ENCODE measurements at regions not wholly inside any gene's neighbourhood (a gene's known extent, or its start where the extent isn't known, plus 50 kb on each side); places are given as distances from the start of the nearest gene placed in this dataset.
A peak's percentile ranks its signal among the peaks of the same experiment; 100 is the strongest.

DNA sequence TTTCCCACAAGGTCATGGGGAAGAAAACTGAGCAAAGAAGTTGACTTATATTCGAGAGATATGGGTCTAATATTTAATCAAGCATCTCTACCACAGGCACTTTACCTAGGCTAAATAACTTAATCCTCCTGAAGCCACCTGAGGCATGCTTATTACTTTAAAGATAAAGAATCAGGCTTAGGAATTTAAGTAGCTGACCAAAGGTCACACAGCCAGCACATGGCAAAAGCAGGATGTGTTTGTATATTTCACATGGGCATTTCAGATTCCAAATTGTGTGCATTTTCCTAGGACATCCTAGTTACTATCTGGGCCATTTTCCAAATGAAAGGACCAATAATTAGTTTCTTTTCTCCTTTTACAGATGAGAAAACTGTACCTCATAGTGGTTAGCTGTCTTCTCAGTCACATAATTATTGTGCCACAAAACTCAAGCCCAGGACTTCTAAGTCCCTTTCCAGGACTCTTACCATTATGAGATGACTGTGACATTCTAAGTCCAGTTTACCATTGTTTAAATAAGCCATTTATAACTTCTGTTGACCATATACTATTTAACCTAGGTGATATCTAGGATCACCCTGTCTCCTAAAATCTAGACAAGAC is 112.1 kb upstream of the ZC3H12C start:
- Mint-ChIP-seq H3K4me1 (ENCODE audit: low read depth) (peaks cover 2% of the 10 kb centered on the region), H3K9me3 (no peaks in the 10 kb centered on the region), H3K36me3 (ENCODE audit: insufficient read depth) (no peaks in the 10 kb centered on the region), H3K4me3 (no peak overlapping the region), H3K27me3 (ENCODE audit: low read depth) (peaks cover 18% of the 10 kb centered on the region)
- DNase-seq (no peak), ATAC-seq (no peak)

DNA sequence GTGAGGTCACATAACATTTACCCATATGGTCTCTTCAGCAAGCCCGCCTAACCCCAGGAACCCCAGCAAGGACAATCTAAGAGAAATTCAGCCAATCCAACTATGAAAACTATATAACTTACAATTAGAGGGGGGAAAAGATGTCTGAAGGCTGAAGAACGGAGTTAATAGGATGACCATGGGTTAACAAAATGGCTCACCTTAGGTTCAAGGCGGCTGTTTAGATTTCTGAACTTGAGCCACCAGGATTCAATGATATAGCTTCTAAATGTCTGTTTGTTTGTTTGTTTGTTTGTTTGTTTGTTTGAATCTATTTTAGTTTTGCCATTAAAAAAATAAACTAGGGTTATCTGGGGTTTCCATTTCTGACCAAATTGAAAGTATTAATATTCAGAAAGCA is 109.8 kb upstream of the ZC3H12C start:
- no peaks in the 10 kb centered on the region for H3K36me3 Mint-ChIP-seq (ENCODE audit: insufficient read depth)
- no peak for ATAC-seq
- no peak for DNase-seq

DNA sequence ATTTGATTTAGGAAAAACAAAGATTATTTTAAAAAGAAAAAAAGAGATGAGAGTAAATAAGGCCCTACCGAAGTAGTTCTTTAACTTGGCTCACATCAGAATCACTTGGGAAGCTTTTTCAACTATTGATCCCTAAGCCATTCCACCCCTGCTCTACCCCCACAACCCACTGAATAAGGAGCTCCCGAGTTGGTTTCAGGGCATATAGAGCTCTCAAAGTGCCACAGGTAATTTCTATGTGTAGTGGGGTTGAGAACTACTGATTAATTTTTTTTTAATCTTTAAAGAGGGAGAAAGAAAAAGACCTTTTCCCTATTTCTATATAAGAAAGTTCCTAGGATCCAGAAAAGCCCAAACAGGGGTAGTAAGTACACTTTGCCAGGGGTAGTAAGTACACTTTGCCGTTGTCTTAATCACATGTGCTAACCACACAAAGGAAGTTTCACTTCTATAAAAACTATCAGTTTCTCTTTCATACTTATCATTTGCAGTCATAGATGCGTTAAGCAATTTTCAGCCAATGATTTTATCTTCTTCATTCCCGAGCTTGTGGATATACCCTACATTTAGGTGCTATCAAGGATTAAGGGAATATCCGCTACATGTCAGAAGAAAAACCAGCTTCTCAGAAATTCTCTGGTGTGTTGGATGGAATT is 108.4 kb upstream of the ZC3H12C start:
- peak; percentile 48 to 63 for ATAC-seq

More for the DNA sequence above, 109.8 kb upstream of the ZC3H12C start:
- Mint-ChIP-seq H3K9me3 (no peaks in the 10 kb centered on the region), H3K27me3 (ENCODE audit: low read depth) (peaks cover 18% of the 10 kb centered on the region), H3K4me1 (ENCODE audit: low read depth) (peaks cover 2% of the 10 kb centered on the region), H3K4me3 (no peak overlapping the region)

DNA sequence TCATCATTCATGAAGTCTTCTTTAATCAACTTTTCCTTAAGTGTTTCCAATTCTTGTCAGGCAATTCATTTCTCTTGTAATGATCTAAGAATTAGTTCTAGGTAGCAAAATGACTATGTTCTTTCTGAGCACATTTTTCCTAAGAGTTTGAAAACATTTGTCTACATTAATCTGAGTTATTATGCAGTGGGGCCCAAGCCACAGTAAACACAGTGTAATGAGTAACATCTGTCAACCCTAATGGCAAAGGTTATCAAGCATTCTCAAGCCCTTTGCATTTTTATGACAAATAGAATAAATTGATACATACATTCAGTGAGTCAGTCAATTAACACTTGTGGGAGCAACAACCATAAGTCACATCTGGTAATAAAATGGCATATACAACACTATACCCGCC is 106.7 kb upstream of the ZC3H12C start:
- H3K27me3 Mint-ChIP-seq (ENCODE audit: low read depth), result peaks cover 7% of the 10 kb centered on the region
- H3K36me3 Mint-ChIP-seq (ENCODE audit: insufficient read depth), result no peaks in the 10 kb centered on the region
- peaks cover 2% of the 10 kb centered on the region for H3K4me1 Mint-ChIP-seq (ENCODE audit: low read depth)
- H3K4me3 Mint-ChIP-seq, result no peak overlapping the region
- DNase-seq (no peak), ATAC-seq (peak; percentile 40 to 63)
- H3K9me3 Mint-ChIP-seq, result no peaks in the 10 kb centered on the region

More for the DNA sequence above, 108.4 kb upstream of the ZC3H12C start:
- DNase-seq, result no peak
- Mint-ChIP-seq H3K27me3 (ENCODE audit: low read depth) (peaks cover 12% of the 10 kb centered on the region), H3K36me3 (ENCODE audit: insufficient read depth) (no peaks in the 10 kb centered on the region), H3K4me1 (ENCODE audit: low read depth) (peaks cover 2% of the 10 kb centered on the region), H3K4me3 (no peak overlapping the region), H3K9me3 (no peaks in the 10 kb centered on the region)

DNA sequence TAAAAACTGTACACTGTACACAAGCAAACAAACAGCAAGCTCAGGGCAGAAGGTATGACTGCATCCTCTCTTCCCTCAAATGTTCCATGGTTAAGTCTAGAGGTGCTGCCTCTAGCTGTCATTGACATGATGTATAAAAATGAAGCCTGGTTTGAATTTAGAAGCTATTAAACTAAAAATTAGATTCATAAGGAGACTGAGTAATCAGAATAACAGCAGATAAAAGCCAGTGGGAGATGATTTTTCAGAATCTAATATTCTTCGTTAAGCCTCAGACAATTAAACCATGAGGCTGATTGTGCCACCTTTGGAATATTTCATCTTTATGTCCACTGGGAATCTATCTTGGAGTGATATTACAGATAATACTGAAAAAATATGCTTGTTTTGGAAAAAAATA is 101.4 kb upstream of the ZC3H12C start:
- Mint-ChIP-seq H3K9me3 (no peaks in the 10 kb centered on the region), H3K27me3 (ENCODE audit: low read depth) (no peaks in the 10 kb centered on the region), H3K4me1 (ENCODE audit: low read depth) (no peaks in the 10 kb centered on the region), H3K4me3 (no peak overlapping the region), H3K36me3 (ENCODE audit: insufficient read depth) (no peaks in the 10 kb centered on the region)
- DNase-seq (no peak), ATAC-seq (no peak)

DNA sequence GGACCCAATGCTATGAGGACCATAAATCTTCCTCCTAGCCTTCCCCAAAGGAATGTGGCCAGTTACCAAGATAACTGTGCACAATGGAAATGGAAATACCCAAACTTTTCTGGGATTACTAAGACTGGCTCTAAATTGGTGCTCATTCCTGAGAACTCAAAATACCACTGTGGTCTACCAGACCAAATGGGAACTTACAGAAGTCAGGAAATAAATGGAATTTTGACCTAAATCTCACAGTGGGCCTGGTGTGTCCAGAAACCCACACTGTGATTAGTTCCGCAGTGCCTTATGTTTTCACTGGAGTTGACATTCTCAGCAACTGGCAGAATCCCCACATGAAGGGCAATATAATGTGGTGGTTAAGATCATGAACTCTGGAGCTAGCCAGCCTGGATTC is 99.4 kb upstream of the ZC3H12C start:
- no peak for DNase-seq
- Mint-ChIP-seq H3K9me3 (no peaks in the 10 kb centered on the region), H3K27me3 (ENCODE audit: low read depth) (peaks cover 2% of the 10 kb centered on the region), H3K4me3 (no peak overlapping the region), H3K36me3 (ENCODE audit: insufficient read depth) (no peaks in the 10 kb centered on the region), H3K4me1 (ENCODE audit: low read depth) (no peaks in the 10 kb centered on the region)
- ATAC-seq, result no peak

DNA sequence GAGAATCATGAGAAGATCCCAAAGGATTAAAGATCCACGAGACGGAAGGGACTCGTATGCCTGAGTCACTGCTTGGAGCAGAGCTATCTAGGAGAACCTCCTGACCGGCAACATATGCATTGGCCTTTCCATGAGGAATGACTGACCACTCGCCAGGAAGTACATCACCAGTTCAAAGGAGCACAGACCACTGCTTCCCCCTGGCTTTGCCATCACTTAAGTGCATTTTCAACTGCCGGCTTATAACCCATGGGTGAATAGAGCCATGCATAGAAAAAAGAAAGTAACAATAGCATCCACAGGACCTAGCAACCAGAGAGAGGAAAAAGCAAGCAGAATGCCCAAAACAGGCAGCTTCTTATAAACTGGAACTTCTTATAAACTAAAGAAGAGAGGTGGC is 98.3 kb upstream of the ZC3H12C start:
- ATAC-seq (no peak), DNase-seq (no peak)
- H3K4me3 Mint-ChIP-seq, result no peak overlapping the region
- H3K27me3 Mint-ChIP-seq (ENCODE audit: low read depth), result peaks cover 2% of the 10 kb centered on the region
- no peaks in the 10 kb centered on the region for H3K9me3 Mint-ChIP-seq
- H3K4me1 Mint-ChIP-seq (ENCODE audit: low read depth), result no peaks in the 10 kb centered on the region
- H3K36me3 Mint-ChIP-seq (ENCODE audit: insufficient read depth), result no peaks in the 10 kb centered on the region

DNA sequence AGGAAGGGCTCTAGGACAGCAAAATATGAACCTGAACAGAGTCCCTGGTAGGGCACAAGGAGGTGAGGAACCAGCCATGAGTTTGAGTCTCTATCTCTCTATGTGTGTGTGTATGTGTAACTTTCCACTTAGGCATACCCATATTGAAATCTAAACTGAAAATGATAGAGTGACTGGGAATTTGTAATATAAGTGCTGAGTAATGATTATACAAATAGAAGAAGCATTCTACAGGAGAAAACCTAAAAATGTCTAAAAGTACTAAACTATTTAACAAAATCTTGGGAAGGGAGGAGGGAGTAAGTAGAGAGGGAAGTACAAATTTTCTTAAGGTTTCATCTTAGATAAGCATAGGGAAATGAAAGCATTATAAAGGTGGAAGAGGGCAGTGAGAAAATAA is 97.1 kb upstream of the ZC3H12C start:
- ATAC-seq (no peak), DNase-seq (no peak)
- H3K4me1 Mint-ChIP-seq (ENCODE audit: low read depth), result no peaks in the 10 kb centered on the region
- H3K27me3 Mint-ChIP-seq (ENCODE audit: low read depth), result peaks cover 3% of the 10 kb centered on the region
- H3K4me3 Mint-ChIP-seq, result no peak overlapping the region
- no peaks in the 10 kb centered on the region for H3K36me3 Mint-ChIP-seq (ENCODE audit: insufficient read depth)
- no peaks in the 10 kb centered on the region for H3K9me3 Mint-ChIP-seq

DNA sequence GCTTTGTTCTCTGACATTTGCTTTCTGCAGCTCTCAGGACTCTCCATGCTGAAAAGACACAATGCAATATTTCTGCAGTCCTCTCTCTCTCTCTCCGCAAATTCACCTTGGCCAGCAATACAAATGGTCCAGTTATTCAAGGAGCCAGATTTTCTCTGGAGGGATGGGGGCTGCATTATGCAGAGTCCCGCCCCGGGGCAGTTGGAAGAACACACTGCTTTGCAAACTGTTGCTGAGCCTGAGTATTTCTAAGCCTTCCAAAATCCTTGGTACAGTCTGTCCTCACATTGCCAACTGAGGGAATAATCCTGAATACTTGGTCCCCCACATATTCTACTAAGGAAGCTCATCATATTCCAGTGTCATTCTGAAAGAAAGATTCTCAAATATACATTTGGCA is 94.3 kb upstream of the ZC3H12C start:
- Mint-ChIP-seq H3K4me3 (no peak overlapping the region), H3K9me3 (no peaks in the 10 kb centered on the region), H3K4me1 (ENCODE audit: low read depth) (no peaks in the 10 kb centered on the region), H3K36me3 (ENCODE audit: insufficient read depth) (no peaks in the 10 kb centered on the region), H3K27me3 (ENCODE audit: low read depth) (peaks cover 3% of the 10 kb centered on the region)
- DNase-seq, result no peak
- no peak for ATAC-seq

DNA sequence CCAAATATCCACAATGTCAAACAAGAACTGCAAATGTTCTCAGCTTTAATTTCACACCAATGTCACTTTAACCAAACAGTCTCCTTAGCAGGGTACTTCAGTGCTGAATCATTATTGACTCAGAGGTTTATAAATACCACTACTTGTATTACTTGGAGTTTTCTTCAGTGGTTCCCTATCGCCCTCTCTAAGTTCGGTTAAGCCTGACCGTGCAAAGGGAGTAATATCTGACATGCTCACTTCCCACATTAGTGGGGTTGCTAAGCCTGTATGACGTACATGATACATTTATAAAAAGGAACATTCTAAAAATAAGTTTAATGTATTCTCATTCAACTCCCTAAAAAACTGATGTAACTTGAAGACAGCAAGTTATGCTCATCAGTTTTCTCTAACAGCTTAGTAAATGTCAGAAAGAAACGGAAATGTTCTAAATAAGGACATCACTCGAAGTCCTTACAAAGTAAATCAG is 93.1 kb upstream of the ZC3H12C start:
- no peaks in the 10 kb centered on the region for H3K36me3 Mint-ChIP-seq (ENCODE audit: insufficient read depth)
- peaks cover 3% of the 10 kb centered on the region for H3K27me3 Mint-ChIP-seq (ENCODE audit: low read depth)
- no peaks in the 10 kb centered on the region for H3K9me3 Mint-ChIP-seq
- no peak overlapping the region for H3K4me3 Mint-ChIP-seq
- ATAC-seq (peak in 1 of 2 donors; percentile 18), DNase-seq (no peak)
- no peaks in the 10 kb centered on the region for H3K4me1 Mint-ChIP-seq (ENCODE audit: low read depth)

DNA sequence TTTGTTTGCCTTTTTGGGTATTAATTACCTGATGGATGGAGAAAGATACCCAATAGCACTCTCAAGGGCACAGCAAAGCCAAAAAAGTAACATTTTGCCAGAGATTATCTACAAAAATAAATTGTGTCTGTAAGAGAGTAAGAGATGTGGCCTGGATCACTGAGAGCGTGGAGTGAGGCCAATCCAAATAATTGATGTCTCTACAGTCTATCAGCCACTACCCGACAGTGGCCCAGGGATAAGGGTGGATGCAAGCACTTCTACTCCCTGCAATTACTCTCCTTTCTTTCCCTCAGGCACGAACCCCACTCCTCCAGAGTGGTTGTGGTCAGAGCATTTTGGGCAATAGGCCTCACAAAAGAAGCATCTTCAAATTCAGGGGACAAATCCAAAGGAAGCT is 92.3 kb upstream of the ZC3H12C start:
- H3K4me1 Mint-ChIP-seq (ENCODE audit: low read depth), result no peaks in the 10 kb centered on the region
- DNase-seq (no peak), ATAC-seq (no peak)
- no peak overlapping the region for H3K4me3 Mint-ChIP-seq
- H3K27me3 Mint-ChIP-seq (ENCODE audit: low read depth), result peaks cover 3% of the 10 kb centered on the region
- no peaks in the 10 kb centered on the region for H3K36me3 Mint-ChIP-seq (ENCODE audit: insufficient read depth)
- no peaks in the 10 kb centered on the region for H3K9me3 Mint-ChIP-seq

DNA sequence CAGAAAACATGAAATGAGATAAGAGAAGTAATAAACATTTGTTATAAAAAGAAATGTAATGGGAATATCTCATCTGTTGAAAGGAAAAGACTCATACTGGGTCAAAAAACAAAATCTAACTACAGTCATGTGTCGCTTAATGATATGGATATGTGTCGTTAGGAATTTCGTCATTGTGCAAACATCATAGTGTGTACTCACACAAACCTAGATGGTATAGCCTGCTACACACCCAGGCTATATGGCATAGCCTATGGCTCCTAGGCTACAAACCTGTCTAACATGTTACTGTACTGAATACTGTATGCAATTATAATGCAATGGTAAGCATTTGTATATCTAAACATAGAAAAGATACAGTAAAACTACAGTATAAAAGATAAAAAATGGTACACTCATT is 89.8 kb upstream of the ZC3H12C start:
- no peak overlapping the region for H3K4me3 Mint-ChIP-seq
- H3K36me3 Mint-ChIP-seq (ENCODE audit: insufficient read depth), result no peaks in the 10 kb centered on the region
- H3K9me3 Mint-ChIP-seq, result no peaks in the 10 kb centered on the region
- DNase-seq, result no peak
- no peak for ATAC-seq
- H3K4me1 Mint-ChIP-seq (ENCODE audit: low read depth), result no peaks in the 10 kb centered on the region
- peaks cover 1% of the 10 kb centered on the region for H3K27me3 Mint-ChIP-seq (ENCODE audit: low read depth)

DNA sequence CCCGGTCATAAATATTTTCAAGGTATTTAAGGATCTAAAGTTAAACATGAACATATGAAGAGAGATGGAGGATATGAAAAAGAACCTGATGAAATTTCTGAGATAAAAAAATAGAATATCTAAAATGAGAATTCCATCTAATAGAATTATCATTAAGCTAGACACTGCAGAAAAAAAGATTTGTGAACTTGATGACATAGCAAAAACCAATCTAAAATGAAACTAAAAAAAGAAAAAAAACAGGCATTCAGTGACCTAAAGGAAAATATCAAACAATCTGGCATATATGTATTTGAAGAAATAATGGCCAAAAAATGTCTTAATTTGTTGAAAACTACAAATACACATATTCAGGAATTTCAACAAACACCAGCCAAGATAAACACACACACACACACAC is 81.6 kb upstream of the ZC3H12C start:
- H3K4me3 Mint-ChIP-seq, result no peak overlapping the region
- ATAC-seq, result no peak

DNA sequence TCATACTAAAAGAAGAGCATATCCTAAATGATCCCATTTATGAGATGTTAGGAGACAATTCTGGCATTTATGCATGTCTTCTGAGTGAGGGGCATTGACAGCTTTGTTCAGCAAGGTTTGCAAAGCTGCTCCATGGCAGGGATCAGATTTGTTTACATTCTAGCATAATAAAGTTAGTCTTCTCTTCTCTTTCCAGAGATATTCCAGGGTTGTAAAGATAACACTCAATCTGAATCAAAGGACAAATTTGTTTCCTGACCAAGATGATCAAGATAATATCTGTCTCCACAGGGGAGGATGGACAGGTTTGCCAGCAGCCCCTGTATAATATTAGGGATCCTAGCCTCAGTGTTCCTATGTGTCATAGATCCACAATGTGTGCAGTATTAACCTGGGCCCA is 77.5 kb upstream of the ZC3H12C start:
- DNase-seq, result no peak
- H3K4me1 Mint-ChIP-seq (ENCODE audit: low read depth), result no peaks in the 10 kb centered on the region
- no peak overlapping the region for H3K4me3 Mint-ChIP-seq
- H3K27me3 Mint-ChIP-seq (ENCODE audit: low read depth), result no peaks in the 10 kb centered on the region
- no peak for ATAC-seq
- peaks cover 10% of the 10 kb centered on the region for H3K9me3 Mint-ChIP-seq
- no peaks in the 10 kb centered on the region for H3K36me3 Mint-ChIP-seq (ENCODE audit: insufficient read depth)

More for the DNA sequence above, 81.6 kb upstream of the ZC3H12C start:
- no peaks in the 10 kb centered on the region for H3K36me3 Mint-ChIP-seq (ENCODE audit: insufficient read depth)
- H3K4me1 Mint-ChIP-seq (ENCODE audit: low read depth), result no peaks in the 10 kb centered on the region
- no peaks in the 10 kb centered on the region for H3K27me3 Mint-ChIP-seq (ENCODE audit: low read depth)
- H3K9me3 Mint-ChIP-seq, result peaks cover 15% of the 10 kb centered on the region
- DNase-seq, result no peak

DNA sequence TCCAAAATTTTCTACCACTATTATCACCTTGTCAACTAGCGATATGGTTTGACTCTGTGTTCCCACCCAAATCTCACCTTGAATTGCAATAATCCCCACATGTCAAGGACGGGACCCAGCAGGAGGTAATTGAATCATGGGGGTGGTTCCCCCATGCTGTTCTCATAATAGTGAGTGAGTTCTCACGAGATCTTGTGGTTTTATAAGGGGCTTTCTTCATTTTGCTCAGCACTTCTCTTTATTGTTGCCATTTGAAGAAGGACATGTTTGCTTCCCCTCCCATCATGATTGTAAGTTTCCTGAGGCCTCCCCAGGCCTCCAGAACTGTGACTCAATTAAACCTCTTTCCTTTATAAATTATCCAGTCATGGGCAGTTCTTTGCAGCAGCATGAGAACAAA is 73.5 kb upstream of the ZC3H12C start:
- Mint-ChIP-seq H3K9me3 (no peaks in the 10 kb centered on the region), H3K36me3 (ENCODE audit: insufficient read depth) (no peaks in the 10 kb centered on the region), H3K4me1 (ENCODE audit: low read depth) (no peaks in the 10 kb centered on the region), H3K27me3 (ENCODE audit: low read depth) (no peaks in the 10 kb centered on the region), H3K4me3 (no peak overlapping the region)
- ATAC-seq (no peak), DNase-seq (no peak)
